HG02678 (cell line): ENCODE measurements at regions not wholly inside any gene's neighbourhood (a gene's known extent, or its start where the extent isn't known, plus 50 kb on each side); places are given as distances from the start of the nearest gene placed in this dataset.

Experiments
- ATAC-seq: cut with Tn5 transposase; IDR thresholded peaks from one replicate; pipeline ENCODE4 v1.9.1; 2021; ENCODE audit warnings: mild to moderate bottlenecking, moderate library complexity; ENCODE audit not compliant: unreplicated experiment

- no peak for ATAC-seq
Measured at GRCh38 chr5:61263072-61263471, 69.0 kb upstream of the ZSWIM6 start.

- ATAC-seq = no peak
Measured at GRCh38 chr5:61263561-61264272, 68.3 kb upstream of the ZSWIM6 start.

- ATAC-seq = no peak
Measured at GRCh38 chr5:61264273-61264661, 67.8 kb upstream of the ZSWIM6 start.

DNA sequence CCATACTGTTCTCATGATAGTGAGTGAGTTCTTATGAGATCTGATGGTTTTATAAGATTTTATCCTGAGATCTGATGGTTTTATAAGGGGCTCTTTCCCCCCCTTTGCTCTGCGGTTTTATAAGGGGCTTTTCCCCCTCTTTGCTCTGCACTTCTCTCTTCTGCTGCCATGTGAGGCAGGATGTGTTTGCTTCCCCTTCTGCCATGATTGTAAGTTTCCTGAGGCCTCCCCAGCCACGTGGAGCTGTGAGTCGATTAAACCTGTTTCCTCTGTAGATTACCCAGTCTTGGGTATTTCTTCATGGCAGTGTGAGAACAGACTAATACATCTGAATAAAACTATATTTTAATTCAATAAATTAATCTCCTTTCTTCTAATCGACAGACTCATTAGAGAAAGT, 64.9 kb upstream of the ZSWIM6 start:
- no peak for ATAC-seq

- no peak for ATAC-seq
Measured at GRCh38 chr5:61268871-61269270, 63.2 kb upstream of the ZSWIM6 start.

- ATAC-seq = no peak
Measured at GRCh38 chr5:61270510-61271165, 61.4 kb upstream of the ZSWIM6 start.

- ATAC-seq = no peak
Measured at GRCh38 chr5:61272688-61273087, 59.4 kb upstream of the ZSWIM6 start.

DNA sequence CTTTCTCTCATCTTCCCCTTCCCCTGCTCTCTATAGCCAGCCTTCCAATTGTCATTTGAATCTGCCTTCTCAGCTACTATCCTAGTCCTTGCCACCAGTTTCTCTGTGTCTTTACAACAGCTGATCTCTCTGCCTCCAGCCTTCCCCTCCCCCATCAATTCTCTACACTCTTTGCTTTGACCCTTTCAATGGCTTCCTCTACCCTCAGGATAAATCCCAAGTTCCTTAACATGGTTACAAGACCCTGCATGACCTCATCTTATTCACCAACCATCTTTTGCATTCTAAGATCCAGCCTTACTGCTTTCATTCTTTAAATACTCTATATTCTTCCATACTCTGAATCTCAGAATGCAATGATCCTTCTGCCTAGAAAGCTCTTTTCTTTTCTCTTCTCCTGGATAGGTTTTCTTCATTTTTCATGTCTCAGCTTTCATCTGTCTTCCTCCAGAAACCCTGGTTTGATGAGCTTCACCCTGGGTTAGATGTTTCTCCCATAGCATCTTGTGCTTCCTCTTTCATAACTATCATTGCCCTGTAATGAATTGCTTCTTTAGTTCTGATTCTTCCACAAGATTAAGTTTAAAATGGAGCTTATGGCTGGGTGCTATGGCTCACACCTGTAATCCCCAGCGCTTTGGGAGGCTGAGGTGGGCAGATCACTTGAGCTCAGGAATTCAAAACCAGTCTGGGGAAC, 58.6 kb upstream of the ZSWIM6 start:
- no peak for ATAC-seq

GRCh38 chr5:61274511-61274911, 57.5 kb upstream of the ZSWIM6 start:
- ATAC-seq = no peak

DNA sequence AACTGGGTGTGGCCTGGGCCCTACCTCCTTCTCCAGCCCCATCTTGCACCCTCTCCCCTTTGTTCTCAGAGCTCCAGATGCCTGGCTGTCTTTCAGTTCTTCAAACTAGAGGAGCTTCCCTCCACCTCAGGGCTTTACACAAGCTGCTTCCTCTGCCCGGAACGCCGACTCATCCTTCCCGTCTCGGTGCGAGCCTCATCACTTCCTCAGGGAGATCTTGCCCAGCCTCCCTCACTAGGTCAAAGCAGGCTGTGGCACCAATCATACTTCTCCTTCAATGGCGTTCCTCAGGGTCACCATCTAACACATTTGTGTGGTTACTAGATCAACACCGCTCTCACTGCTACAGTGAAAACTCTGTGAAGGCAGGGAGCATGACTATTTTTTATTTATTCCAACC, 56.2 kb upstream of the ZSWIM6 start:
- no peak for ATAC-seq

DNA sequence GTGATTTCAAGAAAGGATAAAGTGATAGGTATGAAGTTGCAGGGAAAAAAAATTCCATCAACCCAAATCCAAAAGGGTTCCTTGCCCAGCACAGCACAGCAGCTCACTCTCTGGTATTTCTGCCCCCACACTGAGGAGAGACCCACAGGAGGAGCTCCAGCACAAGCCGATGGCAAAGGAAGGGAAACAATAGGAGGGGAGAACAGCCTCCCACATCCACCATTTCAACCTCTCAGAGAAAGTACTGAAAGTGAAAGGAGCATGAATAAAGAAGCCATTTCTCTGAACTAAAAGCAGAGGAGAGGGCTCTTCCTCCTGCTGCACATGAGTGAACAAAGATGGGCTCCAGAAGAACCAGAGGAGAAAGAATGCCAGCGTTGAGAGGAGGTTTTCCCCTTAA, 54.9 kb upstream of the ZSWIM6 start:
- ATAC-seq = no peak

GRCh38 chr5:61277781-61278180, 54.3 kb upstream of the ZSWIM6 start:
- no peak for ATAC-seq

GRCh38 chr5:61279725-61280124, 52.3 kb upstream of the ZSWIM6 start:
- ATAC-seq = no peak

DNA sequence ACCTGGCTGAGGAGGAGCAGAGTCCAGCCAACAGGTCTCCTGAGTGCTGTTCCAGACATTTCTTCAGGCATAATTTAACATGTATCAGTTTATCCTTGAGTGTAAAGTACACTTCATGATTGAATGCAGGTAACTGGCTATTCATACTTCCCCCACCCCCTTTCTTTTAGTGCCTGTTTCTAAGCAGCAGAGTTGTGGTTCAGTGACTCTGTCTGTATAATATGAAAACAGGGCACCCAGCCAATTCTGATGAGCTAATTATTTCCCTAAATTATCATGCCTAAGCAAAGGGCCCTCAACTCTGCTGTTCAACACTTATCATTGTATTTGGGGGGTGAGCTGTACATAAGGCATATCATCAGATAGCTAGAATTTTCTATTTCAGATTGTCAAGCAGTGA, 51.9 kb upstream of the ZSWIM6 start:
- ATAC-seq = no peak

GRCh38 chr5:61280761-61281427, 51.2 kb upstream of the ZSWIM6 start:
- no peak for ATAC-seq

GRCh38 chr5:61281686-61282085, 50.4 kb upstream of the ZSWIM6 start:
- ATAC-seq = no peak
